Motor neuron (in vitro differentiated cells): ENCODE measurements at regions not wholly inside any gene's neighbourhood (a gene's known extent, or its start where the extent isn't known, plus 50 kb on each side); places are given as distances from the start of the nearest gene placed in this dataset.
"Not testable (repeated sequence)": the region's sequence is repeated elsewhere in the genome, so short reads cannot be mapped to it uniquely, and the experiment has no call there.

ENCODE experiments used
- ATAC-seq, 8 experiments: fragments of 200-7000 bp; cut with Tn5 transposase; replicated peaks in 6 of 8; 2 replicates each; pipeline ENCODE4 v1.8.0; 2021; ENCODE audit warnings: mild to moderate bottlenecking in 8 of 8, moderate library complexity in 8 of 8
- H3K27ac ChIP-seq, 2 donors: fragments of 250-450 bp; sonication (Bioruptor Pico); 2 replicates each; pipeline ENCODE4 v1.9.0; 2021; ENCODE audit warnings: antibody characterized with exemption in 2 of 2, mild to moderate bottlenecking in 2 of 2, moderate library complexity in 1 of 2
- H3K4me1 ChIP-seq, 2 donors: fragments of 250-450 bp; sonication (Bioruptor Pico); replicated peaks in 1 of 2; 2 replicates each; pipeline ENCODE4 v1.6.1; 2021; ENCODE audit warnings: antibody characterized with exemption in 2 of 2, mild to moderate bottlenecking in 2 of 2, moderate library complexity in 1 of 2
- H3K4me3 ChIP-seq, 5 donors: fragments of 250-450 bp; sonication (Bioruptor Pico); 2 replicates each; pipeline ENCODE4 v1.9.0; 2021; ENCODE audit warnings: antibody characterized with exemption in 5 of 5, mild to moderate bottlenecking in 5 of 5, moderate library complexity in 4 of 5
- WGBS, 10 experiments: fragments of 450-650 bp; shearing (Covaris generic); methylation state at CpG; one replicate each; pipeline ENCODE4 v1.0.0; 2022; 5-methylcytosine and 5-hydroxymethylcytosine counted together
- in situ Hi-C, 9 experiments: fragments of 400-800 bp; cut with MboI; loops; one replicate each; pipeline ENCODE4 v1.15.0; 2021; ENCODE audit warnings: low sequenced_read_pairs in 9 of 9, low pct_unique_long_range_greater_than_20kb in 2 of 9; ENCODE audit not compliant: unreplicated experiment in 9 of 9

DNA sequence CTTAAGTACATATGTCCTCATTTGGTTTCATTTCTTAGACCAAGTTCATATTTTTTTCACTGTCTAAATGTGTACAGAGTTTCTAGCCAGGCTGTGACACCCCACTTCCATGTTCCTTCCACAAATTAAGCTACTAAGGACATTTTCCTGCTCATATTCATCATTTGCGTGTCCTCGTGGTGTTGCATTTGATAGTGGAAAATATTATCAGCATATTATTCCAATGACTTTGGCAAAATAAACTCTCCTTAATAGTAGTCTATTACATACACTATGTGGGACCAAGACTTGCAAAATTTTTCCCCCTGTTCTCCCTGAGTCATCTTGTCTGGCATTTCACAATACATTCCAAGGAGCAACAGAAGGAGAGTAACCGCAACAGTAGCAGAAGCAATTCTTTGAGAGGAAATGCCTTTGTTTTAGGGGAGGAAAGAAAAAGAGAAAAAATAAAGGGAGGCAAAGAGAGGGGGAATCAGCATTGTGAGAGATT, 599.2 kb downstream of the COL12A1 start:
- H3K27ac ChIP-seq = no peak overlapping the region
- ATAC-seq = peak in 2 of 8 experiments; percentile 78 to 88
- H3K4me1 ChIP-seq = peaks cover 4 to 10% of the 10 kb centered on the region in 2 donors
- WGBS, 10 experiments = 3 to 96% (median 63%) methylated on average over 1 to 3 of the region's 3 CpGs; no CpG with 5 or more reads in 2 of the 10 experiments
- in situ Hi-C loops = no loop called here
- no peak overlapping the region for H3K4me3 ChIP-seq

DNA sequence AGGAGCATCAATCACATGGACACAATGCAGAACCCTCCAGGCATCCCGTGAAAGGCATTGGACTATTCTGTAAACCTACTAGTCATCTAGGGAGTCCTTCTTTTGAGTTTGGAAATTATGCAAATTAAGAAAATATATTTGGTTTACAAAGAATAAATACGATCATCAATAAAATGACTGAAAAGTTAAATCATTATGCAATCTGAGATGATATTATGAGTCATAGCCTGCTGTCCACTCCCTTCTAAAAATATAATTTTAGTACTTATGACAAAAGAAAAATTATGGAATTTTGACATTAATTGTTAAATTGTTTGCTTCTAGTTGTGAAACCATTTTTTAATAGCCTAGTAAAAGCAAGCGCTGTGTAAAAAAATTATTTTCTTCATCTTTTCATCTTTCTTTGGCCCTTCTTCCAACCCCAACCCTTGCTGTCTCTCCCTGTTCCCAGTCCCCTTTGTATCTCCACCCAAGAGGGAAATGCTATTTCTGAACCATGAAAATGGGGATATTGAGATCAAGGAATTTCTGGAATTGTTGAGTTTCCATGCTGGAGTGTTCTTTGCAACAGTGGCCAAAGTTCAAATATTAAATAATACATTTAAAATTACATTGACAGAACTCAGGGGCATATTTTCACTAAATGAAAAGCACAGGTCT, 599.8 kb downstream of the COL12A1 start:
- peak in 1 of 8 experiments; percentile 4 for ATAC-seq

DNA sequence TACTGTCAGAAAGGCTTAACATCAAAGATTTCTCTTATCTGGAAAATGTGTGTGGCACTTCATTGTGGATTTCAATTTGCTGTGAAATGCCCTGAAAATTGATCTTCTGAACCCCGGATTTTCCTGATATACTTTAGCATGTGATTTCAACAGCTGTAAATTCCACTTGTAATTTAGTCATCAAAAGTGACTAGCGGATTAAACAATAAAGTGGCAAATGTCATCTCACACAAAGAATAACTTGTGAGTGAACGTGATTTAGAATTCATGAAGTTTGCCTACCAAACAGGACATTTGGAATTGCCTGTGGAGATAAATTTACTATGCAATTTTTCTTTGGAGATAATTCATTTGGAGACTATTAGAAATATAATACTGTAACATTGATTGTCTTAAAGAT, 601.6 kb downstream of the COL12A1 start:
- in situ Hi-C loops = no loop called here
- WGBS, 10 experiments = 11 to 94% (median 81%) methylated on average over 1 to 3 of the region's 3 CpGs; no CpG with 5 or more reads in 2 of the 10 experiments
- no peak for ATAC-seq

More for the DNA sequence above, 599.8 kb downstream of the COL12A1 start:
- no peak overlapping the region for H3K4me3 ChIP-seq
- in situ Hi-C loops = no loop called here
- no peak overlapping the region for H3K27ac ChIP-seq
- WGBS, 10 experiments = 20 to 100% (median 65%) methylated on average over 1 to 3 of the region's 3 CpGs
- H3K4me1 ChIP-seq = peaks cover 4 to 10% of the 10 kb centered on the region in 2 donors

DNA sequence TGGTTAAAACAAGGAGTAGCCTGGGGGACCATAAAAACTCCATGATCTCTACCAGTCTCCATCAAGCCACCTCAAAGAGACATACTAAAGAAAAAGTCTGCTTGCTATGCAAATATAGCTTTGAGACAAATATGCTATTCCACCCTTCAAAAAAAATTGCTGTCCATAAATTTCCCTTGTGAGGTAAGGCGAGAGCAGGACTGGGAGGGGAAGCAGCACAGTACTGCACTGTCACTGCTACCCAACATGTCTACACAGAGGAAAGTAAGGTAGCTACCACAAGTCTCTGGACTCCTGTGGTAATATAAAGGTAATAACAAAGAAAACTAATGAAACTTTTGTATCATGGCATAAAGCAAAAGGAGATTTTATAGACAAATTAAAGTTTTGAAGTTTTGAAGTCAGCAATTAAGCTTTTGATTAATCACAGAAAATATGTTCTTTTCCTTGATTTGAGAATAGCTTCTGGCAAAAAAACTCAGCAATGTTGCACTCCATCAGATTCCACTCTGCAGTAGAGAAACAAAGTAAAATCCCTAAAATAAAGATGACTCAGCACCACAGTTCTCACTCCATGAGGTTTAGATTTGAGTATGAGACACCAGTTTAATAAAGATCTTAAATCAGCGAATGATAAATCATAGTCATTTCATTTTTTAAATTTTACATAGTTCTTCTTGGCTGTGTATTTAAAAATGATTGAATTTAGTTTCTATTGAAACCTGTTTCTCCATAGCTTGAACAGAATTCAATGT, 602.4 kb downstream of the COL12A1 start:
- in situ Hi-C loops = no loop called here
- H3K4me1 ChIP-seq = no peaks in the 10 kb centered on the region
- WGBS, 10 experiments = 0 to 100% (median 76%) methylated on average over 1 to 2 of the region's 2 CpGs

More for the DNA sequence above, 601.6 kb downstream of the COL12A1 start:
- Histone ChIP-seq H3K4me3 (no peak overlapping the region), H3K4me1 (no peaks in the 10 kb centered on the region), H3K27ac (no peak overlapping the region)

DNA sequence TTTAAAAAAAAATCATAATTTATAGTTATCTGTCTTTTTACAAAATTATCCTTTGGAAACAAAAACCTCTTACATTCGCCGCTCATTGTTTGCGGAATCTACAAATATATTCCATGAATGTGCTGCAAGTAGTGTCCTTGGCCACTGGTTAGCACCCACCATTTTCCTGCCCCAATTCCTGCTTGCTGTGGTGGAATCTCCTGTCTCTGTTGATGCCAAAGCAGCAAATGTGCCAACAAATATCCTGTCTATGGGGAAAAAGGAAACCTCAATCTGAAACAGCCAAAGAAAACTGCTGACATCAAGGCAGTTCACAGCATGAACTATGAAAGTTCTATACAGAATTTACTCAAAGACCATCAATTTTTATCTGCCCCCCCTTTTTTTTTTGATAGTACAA, 603.6 kb downstream of the COL12A1 start:
- no peak for ATAC-seq

More for the DNA sequence above, 602.4 kb downstream of the COL12A1 start:
- ATAC-seq = peak in 3 of 8 experiments; percentile 53 to 87 (median 84)
- H3K27ac ChIP-seq = no peak overlapping the region
- H3K4me3 ChIP-seq = no peak overlapping the region

DNA sequence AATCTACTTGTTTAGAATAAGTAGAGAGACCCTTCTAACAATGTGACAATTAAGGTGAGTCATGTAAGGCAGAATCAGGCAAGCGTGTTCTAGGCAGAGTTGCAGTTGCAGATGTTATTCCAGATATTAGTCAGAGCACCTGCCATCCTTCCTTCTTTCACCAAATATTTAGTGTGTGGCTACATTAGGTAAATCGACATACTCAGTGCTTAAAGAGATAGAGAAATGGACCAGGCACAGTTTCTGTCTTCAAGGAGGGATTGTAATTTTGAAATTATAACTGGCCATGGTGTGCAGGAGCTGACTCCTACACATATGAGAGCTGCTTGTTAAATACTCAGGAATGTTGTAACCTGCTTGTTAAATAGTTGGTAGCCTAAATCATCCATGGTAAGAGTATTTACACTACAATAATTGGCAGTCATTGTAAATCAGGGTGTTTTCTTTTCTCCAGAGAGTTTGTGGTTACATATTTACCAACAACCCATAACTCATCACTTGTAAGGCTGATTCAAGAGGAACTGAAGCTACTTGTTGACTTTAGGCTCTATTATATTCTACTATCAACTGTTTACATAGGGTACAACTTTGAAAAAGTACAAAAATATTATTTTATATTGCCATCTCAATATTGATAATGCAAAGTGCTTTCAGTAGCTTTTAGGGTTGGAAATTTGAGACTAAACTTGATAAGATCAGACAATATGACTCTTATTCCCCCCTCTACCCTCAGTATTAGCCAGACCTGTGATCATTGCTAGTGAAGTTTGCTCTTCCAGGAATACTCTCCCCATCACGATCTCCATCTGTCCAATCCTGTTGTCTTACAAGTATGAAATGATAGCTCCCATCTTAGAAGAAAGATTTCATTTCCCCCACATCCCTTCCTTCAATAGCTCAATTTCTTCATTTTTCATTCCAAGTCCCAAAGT, 607.1 kb downstream of the COL12A1 start:
- no peaks in the 10 kb centered on the region for H3K4me1 ChIP-seq
- no peak overlapping the region for H3K27ac ChIP-seq
- in situ Hi-C loops = loop anchor here in 1 of 9 experiments (25.0 kb wide), 1 partner anchor 186 kb away; no protein-coding TSS in a partner anchor
- ATAC-seq = no peak
- no peak overlapping the region for H3K4me3 ChIP-seq
- 74 to 100% (median 88%) methylated on average over 1 to 3 of the region's 3 CpGs; no CpG with 5 or more reads in 1 of the 10 experiments for WGBS, 10 experiments

More for the DNA sequence above, 603.6 kb downstream of the COL12A1 start:
- in situ Hi-C loops = no loop called here
- 80 to 100% (median 100%) methylated on average over 2 to 3 of the region's 3 CpGs; no CpG with 5 or more reads in 1 of the 10 experiments for WGBS, 10 experiments
- Histone ChIP-seq H3K4me1 (no peaks in the 10 kb centered on the region), H3K27ac (no peak overlapping the region), H3K4me3 (no peak overlapping the region)

DNA sequence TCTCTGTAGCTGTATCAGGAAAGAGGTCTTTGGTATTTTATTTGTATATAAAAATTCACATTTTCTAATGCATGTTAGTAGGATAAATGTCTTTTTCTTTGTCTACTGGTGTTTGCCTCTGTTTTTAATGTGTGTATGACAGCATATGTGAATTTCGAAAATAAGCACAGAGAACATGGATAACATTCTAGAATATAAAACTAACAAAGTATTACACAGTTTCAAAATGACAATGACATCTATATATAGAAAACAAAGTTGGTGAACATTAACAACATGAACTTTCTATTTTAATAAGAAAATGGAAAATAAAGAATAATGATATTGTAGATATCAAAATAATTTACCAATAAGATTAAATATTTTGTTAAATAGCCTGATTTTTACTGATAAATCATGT, 608.0 kb downstream of the COL12A1 start:
- in situ Hi-C loops = loop anchor here in 1 of 9 experiments (25.0 kb wide), 1 partner anchor 186 kb away; no protein-coding TSS in a partner anchor
- Histone ChIP-seq H3K4me1 (no peaks in the 10 kb centered on the region), H3K27ac (no peak overlapping the region), H3K4me3 (no peak overlapping the region)
- no peak for ATAC-seq
- 81 to 100% (median 89%) methylated on average over 1 of the region's 1 CpG; no CpG with 5 or more reads in 1 of the 10 experiments for WGBS, 10 experiments

DNA sequence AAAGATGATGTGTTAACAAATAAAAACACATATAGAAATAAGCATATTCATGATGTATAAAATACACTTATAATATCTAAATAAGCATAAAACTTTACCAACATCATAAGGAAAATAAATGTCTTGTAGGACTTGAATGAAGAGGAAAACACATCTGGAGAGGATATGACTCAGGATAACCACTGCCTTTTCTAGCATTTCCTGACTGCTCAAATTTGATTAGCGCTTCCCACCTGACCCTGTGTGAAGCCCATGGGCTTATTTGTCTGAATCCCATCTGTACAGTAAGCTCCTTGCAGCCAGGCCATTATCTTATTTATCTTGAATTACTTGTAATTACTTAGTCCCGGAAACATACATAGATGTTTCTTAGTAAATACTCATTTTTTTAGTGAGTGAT, 608.6 kb downstream of the COL12A1 start:
- Histone ChIP-seq H3K4me3 (no peak overlapping the region), H3K27ac (no peak overlapping the region), H3K4me1 (no peaks in the 10 kb centered on the region)
- WGBS, 10 experiments = 38 to 100% (median 88%) methylated on average over 1 to 2 of the region's 2 CpGs; no CpG with 5 or more reads in 3 of the 10 experiments
- peak in 1 of 8 experiments; percentile 16 for ATAC-seq
- in situ Hi-C loops = loop anchor here in 1 of 9 experiments (25.0 kb wide), 1 partner anchor 185 kb away; no protein-coding TSS in a partner anchor

DNA sequence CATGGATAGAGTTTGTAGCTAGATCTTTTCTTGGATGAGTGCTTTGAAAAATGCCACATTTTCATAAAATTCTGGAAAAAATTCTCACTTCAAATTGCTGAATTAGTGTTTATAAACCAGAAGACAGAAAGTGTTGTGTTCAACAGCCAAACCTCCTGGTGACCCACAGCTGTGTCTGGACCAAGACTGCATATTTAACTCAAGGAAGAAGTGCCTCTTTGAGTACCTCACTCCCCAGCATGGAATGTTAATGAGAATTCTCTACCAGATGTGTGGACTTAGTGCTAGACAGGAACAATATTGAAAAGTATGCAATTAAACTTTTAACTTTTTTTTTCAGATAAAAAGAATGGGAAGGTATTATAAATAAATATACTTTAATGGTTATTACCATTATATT, 609.3 kb downstream of the COL12A1 start:
- in situ Hi-C loops = loop anchor here in 1 of 9 experiments (25.0 kb wide), 1 partner anchor 184 kb away; no protein-coding TSS in a partner anchor
- Histone ChIP-seq H3K4me1 (no peaks in the 10 kb centered on the region), H3K27ac (no peak overlapping the region), H3K4me3 (no peak overlapping the region)
- peak in 2 of 8 experiments; percentile 69 to 91 for ATAC-seq

DNA sequence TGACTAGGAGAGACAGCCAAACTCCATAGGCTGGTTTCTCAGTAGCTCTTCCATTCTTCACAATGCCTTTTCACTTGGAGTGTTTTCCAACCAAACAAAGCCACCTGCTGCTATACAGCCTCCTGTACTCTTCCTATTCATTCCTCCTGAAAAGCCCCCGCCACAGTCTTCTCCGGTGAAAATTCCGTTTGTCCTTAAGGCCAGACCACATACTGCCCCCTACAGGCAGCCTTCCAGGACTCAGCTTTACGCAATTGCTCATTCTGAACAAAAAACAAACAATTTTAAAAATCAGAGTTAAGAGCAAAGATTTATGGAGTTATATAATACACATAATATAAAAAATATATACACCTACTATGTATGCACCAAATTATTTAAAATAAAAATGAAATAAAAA, 611.5 kb downstream of the COL12A1 start:
- not testable (repeated sequence) for H3K27ac ChIP-seq, ATAC-seq, H3K4me1 ChIP-seq, H3K4me3 ChIP-seq
- 78 to 100% (median 80%) methylated on average over 1 of the region's 4 CpGs; no CpG with 5 or more reads in 7 of the 10 experiments for WGBS, 10 experiments
- in situ Hi-C loops = loop anchor here in 1 of 9 experiments (25.0 kb wide), 1 partner anchor 182 kb away; no protein-coding TSS in a partner anchor

DNA sequence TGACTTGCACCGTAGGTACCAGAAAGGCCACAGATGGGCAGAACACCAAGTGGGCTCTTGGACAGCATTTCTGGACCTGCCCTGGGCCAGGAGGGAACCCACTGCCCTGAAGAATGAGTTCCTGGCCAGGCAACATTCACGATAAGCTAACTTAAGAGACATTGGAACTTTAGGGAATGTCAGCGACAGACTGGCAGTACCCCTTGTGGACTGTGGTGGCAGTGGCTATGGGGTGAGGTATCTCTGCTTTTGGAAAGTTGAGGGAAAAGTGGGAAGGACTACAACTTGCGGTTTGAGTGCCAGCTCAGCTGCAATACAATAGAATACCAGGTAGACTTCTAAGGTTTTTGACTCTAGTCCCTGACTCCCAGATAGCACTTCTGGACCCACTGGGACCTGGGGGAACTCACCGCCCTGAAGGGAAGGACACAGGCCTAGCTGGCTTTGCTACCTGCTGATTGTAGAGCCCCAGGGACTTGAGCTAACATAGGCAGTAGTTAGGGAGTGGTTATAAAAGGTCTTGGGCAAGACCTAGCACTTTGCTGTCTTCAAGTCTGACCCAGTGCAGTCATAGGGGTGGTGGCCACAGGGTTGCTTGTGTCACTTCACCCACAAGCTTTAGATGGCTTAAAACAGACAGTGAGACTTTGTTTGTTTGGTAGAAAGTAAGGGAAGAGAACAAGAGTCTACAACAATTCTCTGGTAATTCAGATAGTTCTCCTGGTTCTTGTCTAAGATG, 617.6 kb downstream of the COL12A1 start:
- peak in 2 of 8 experiments; percentile 36 to 56 for ATAC-seq
- in situ Hi-C loops = loop anchor here in 1 of 9 experiments (25.0 kb wide), 1 partner anchor 176 kb away; no protein-coding TSS in a partner anchor
- H3K4me1 ChIP-seq = no peaks in the 10 kb centered on the region
- WGBS, 10 experiments = 80 to 100% (median 86%) methylated on average over 1 to 4 of the region's 5 CpGs; no CpG with 5 or more reads in 3 of the 10 experiments
- no peak overlapping the region for H3K27ac ChIP-seq
- H3K4me3 ChIP-seq = no peak overlapping the region
